ENCODE measurements at regions not wholly inside any gene's neighbourhood (a gene's known extent, or its start where the extent isn't known, plus 50 kb on each side); places are given as distances from the start of the nearest gene placed in this dataset.
"Not testable (repeated sequence)": the region's sequence is repeated elsewhere in the genome, so short reads cannot be mapped to it uniquely, and the experiment has no call there.

DNA sequence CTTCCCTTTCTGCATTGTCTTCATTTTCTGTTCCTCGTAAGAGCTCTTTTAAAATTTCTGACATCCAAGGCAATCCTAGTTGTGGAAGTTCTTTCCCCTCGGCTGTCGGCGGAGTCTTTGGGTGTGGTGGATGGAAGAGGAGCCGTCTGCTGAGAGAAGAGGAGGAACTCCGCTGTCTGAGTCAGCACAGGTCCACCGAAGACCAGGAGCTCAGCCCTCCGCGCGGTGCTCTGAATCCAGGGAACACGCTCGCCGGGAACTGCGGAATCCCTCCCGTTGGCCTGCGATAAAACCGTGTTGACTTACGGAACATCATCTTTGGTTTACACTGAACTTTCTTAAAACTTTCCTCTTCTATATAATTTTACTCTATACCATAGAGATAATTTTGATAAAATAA is 100.7 kb upstream of the IRX4 start:
- no peaks in the 10 kb centered on the region for H3K36me3 ChIP-seq (replicated peaks)
- no peak overlapping the region for H3K4me3 ChIP-seq (ENCODE audit: low read depth, low read length)
- TF ChIP-seq, protein P1, sequence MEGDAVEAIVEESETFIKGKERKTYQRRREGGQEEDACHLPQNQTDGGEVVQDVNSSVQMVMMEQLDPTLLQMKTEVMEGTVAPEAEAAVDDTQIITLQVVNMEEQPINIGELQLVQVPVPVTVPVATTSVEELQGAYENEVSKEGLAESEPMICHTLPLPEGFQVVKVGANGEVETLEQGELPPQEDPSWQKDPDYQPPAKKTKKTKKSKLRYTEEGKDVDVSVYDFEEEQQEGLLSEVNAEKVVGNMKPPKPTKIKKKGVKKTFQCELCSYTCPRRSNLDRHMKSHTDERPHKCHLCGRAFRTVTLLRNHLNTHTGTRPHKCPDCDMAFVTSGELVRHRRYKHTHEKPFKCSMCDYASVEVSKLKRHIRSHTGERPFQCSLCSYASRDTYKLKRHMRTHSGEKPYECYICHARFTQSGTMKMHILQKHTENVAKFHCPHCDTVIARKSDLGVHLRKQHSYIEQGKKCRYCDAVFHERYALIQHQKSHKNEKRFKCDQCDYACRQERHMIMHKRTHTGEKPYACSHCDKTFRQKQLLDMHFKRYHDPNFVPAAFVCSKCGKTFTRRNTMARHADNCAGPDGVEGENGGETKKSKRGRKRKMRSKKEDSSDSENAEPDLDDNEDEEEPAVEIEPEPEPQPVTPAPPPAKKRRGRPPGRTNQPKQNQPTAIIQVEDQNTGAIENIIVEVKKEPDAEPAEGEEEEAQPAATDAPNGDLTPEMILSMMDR (IDR thresholded peaks at IDR 0.05; ENCODE audit: low read depth, low read length, missing control alignments): no peak
- H3K27me3 ChIP-seq (replicated peaks): no peaks in the 10 kb centered on the region
- in situ Hi-C loops (cut with HindIII; ENCODE audit: low pct_ligation_motif_present, low sequenced_read_pairs): no loop called here
- no peak overlapping the region for H3K27ac ChIP-seq
- DNase-seq: no peak

GRCh38 chr5:1982561-1982960 is 99.8 kb upstream of the IRX4 start:
- H3K4me3 ChIP-seq (ENCODE audit: low read depth, low read length); DNase-seq; H3K27ac ChIP-seq; H3K27me3 ChIP-seq (replicated peaks); H3K36me3 ChIP-seq (replicated peaks); in situ Hi-C loops (cut with HindIII; ENCODE audit: low pct_ligation_motif_present, low sequenced_read_pairs): not testable (repeated sequence)

GRCh38 chr5:1975898-1976765 is 93.4 kb upstream of the IRX4 start:
- TF ChIP-seq, protein P1 (IDR thresholded peaks at IDR 0.05; ENCODE audit: low read depth, low read length, missing control alignments): no peak
- in situ Hi-C loops (cut with HindIII; ENCODE audit: low pct_ligation_motif_present, low sequenced_read_pairs): no loop called here
- H3K4me3 ChIP-seq (ENCODE audit: low read depth, low read length): no peak overlapping the region
- no peak overlapping the region for H3K27ac ChIP-seq
- H3K36me3 ChIP-seq (replicated peaks): no peaks in the 10 kb centered on the region
- no peak for DNase-seq
- no peaks in the 10 kb centered on the region for H3K27me3 ChIP-seq (replicated peaks)

DNA sequence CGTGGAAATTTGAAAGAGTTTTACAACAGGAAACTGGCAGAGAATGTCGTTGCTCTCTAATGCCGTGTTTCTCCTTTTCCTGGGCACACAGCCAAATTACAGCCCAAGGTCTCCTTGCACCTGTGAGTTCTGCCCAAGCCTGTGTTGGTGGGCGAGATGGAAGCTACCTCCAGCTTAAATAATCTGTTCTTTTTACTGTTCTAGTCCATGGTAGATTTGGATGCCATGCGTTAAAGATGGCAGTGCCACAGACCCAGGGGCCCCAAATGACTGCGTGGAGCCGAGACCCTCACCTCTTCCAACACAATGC is 92.6 kb upstream of the IRX4 start:
- no peak for DNase-seq
- Histone ChIP-seq H3K27me3 (replicated peaks) (no peaks in the 10 kb centered on the region), H3K36me3 (replicated peaks) (no peaks in the 10 kb centered on the region), H3K27ac (no peak overlapping the region), H3K4me3 (ENCODE audit: low read depth, low read length) (no peak overlapping the region)
- in situ Hi-C loops (cut with HindIII; ENCODE audit: low pct_ligation_motif_present, low sequenced_read_pairs): no loop called here
- TF ChIP-seq, protein P1 (IDR thresholded peaks at IDR 0.05; ENCODE audit: low read depth, low read length, missing control alignments): no peak

- no peak overlapping the region for H3K4me3 ChIP-seq (ENCODE audit: low read depth, low read length)
- TF ChIP-seq, protein P1 (IDR thresholded peaks at IDR 0.05; ENCODE audit: low read depth, low read length, missing control alignments): no peak
- H3K36me3 ChIP-seq (replicated peaks): no peaks in the 10 kb centered on the region
- in situ Hi-C loops (cut with HindIII; ENCODE audit: low pct_ligation_motif_present, low sequenced_read_pairs): no loop called here
- DNase-seq: no peak
- no peak overlapping the region for H3K27ac ChIP-seq
- H3K27me3 ChIP-seq (replicated peaks): no peaks in the 10 kb centered on the region
Observed at GRCh38 chr5:1974501-1975405, 92.0 kb upstream of the IRX4 start.

GRCh38 chr5:1974081-1974480 is 91.4 kb upstream of the IRX4 start:
- H3K27ac ChIP-seq: no peak overlapping the region
- DNase-seq: no peak
- no peaks in the 10 kb centered on the region for H3K36me3 ChIP-seq (replicated peaks)
- no peaks in the 10 kb centered on the region for H3K27me3 ChIP-seq (replicated peaks)
- TF ChIP-seq, protein P1 (IDR thresholded peaks at IDR 0.05; ENCODE audit: low read depth, low read length, missing control alignments): no peak
- in situ Hi-C loops (cut with HindIII; ENCODE audit: low pct_ligation_motif_present, low sequenced_read_pairs): no loop called here
- no peak overlapping the region for H3K4me3 ChIP-seq (ENCODE audit: low read depth, low read length)

All from brain microvascular endothelial cell (primary cell).